Natural killer cell (primary cell): ENCODE measurements at regions not wholly inside any gene's neighbourhood (a gene's known extent, or its start where the extent isn't known, plus 50 kb on each side); places are given as distances from the start of the nearest gene placed in this dataset.

ENCODE experiments used
- ATAC-seq, 3 donors: fragments of 150-1000 bp in 2 of 3; fragments of 200-7000 bp in 1 of 3; cut with Tn5 transposase; 1 replicate in 1 of 3; 2 replicates in 2 of 3; pipeline ENCODE4 v1.10.0; 2021; ENCODE audit warnings: mild to moderate bottlenecking in 2 of 3, moderate library complexity in 2 of 3
- DNase-seq, 2 donors: peaks; one replicate each; pipeline versions ENCODE4 v3.0.0 to v3.0.0-alpha.2; 2013 to 2021; ENCODE audit warnings: mixed read lengths in 1 of 2
- H3K27ac ChIP-seq: one replicate; pipeline ENCODE4 v1.5.1; 2013; ENCODE audit warnings: mild to moderate bottlenecking, low read length
- H3K27me3 ChIP-seq: one replicate; pipeline ENCODE4 v1.6.1; 2013; ENCODE audit warnings: low read length; ENCODE audit not compliant: control insufficient read depth, insufficient read depth
- H3K36me3 ChIP-seq: one replicate; pipeline ENCODE4 v1.6.1; 2013; ENCODE audit warnings: low read length; ENCODE audit not compliant: control insufficient read depth, insufficient read depth
- H3K4me1 ChIP-seq: one replicate; pipeline ENCODE4 v1.6.1; 2013; ENCODE audit warnings: low read length; ENCODE audit not compliant: control insufficient read depth, insufficient read depth
- H3K4me3 ChIP-seq: one replicate; pipeline ENCODE4 v1.5.1; 2013; ENCODE audit warnings: low read length
- H3K9me3 ChIP-seq: one replicate; pipeline ENCODE4 v1.6.1; 2013; ENCODE audit warnings: low read length; ENCODE audit not compliant: control insufficient read depth, insufficient read depth
- H3K27ac Mint-ChIP-seq, 2 donors: one replicate each; pipeline ENCODE4 v1.8.0; 2022; ENCODE audit warnings: mild to moderate bottlenecking in 2 of 2, mixed read lengths in 2 of 2, moderate library complexity in 1 of 2
- H3K27me3 Mint-ChIP-seq, 2 donors: one replicate each; pipeline ENCODE4 v1.8.0; 2022; ENCODE audit warnings: low read depth in 2 of 2, mixed read lengths in 2 of 2
- H3K36me3 Mint-ChIP-seq: one replicate; pipeline ENCODE4 v1.8.0; 2022; ENCODE audit warnings: mixed read lengths
- H3K4me1 Mint-ChIP-seq, 2 donors: one replicate each; pipeline ENCODE4 v1.8.0; 2022; ENCODE audit warnings: mixed read lengths in 2 of 2
- H3K4me3 Mint-ChIP-seq: one replicate; pipeline ENCODE4 v1.8.0; 2022; ENCODE audit warnings: mild to moderate bottlenecking, moderate library complexity, mixed read lengths
- H3K9me3 Mint-ChIP-seq, 2 donors: one replicate each; pipeline ENCODE4 v1.8.0; 2022; ENCODE audit warnings: mixed read lengths in 2 of 2
- CTCF ChIP-seq: fragments of 200-600 bp; IDR thresholded peaks from one replicate; pipeline ENCODE4 v1.8.0; 2022; ENCODE audit warnings: antibody characterized with exemption
- WGBS: methylation state at CpG from one replicate; pipeline ENCODE4 v1.1.7; 2013; ENCODE audit warnings: missing lambda C conversion rate; ENCODE audit not compliant: insufficient coverage; 5-methylcytosine and 5-hydroxymethylcytosine counted together
- intact Hi-C: fragments of 100-400 bp; cut with micrococcal nuclease; formaldehyde crosslinking; loops from one replicate; pipeline ENCODE4 v1.14.2; 2022

GRCh38 chr10:55476129-55476528 lies 675.1 kb upstream of the PCDH15 start:
- ATAC-seq (no peak), DNase-seq (no peak)
- Histone ChIP-seq H3K27me3 (no peaks in the 10 kb centered on the region), H3K36me3 (no peaks in the 10 kb centered on the region), H3K27ac (no peak overlapping the region), H3K4me3 (no peak overlapping the region), H3K4me1 (no peaks in the 10 kb centered on the region), H3K9me3 (no peaks in the 10 kb centered on the region)
- Mint-ChIP-seq H3K4me3 (no peak overlapping the region), H3K27me3 (no peaks in the 10 kb centered on the region), H3K27ac (no peak overlapping the region), H3K4me1 (no peaks in the 10 kb centered on the region), H3K9me3 (peaks cover 7 to 19% of the 10 kb centered on the region in 2 donors), H3K36me3 (peaks cover 2% of the 10 kb centered on the region)
- WGBS: no CpG with 5 or more reads among the region's 1 CpG
- intact Hi-C loops: no loop called here
- TF ChIP-seq CTCF: no peak

- no peak for TF ChIP-seq CTCF
- Histone ChIP-seq H3K27me3 (no peaks in the 10 kb centered on the region), H3K4me3 (no peak overlapping the region), H3K4me1 (no peaks in the 10 kb centered on the region), H3K27ac (no peak overlapping the region), H3K36me3 (no peaks in the 10 kb centered on the region), H3K9me3 (no peaks in the 10 kb centered on the region)
- Mint-ChIP-seq H3K27me3 (no peaks in the 10 kb centered on the region), H3K4me3 (no peak overlapping the region), H3K9me3 (peaks cover 10 to 19% of the 10 kb centered on the region in 2 donors), H3K27ac (no peak overlapping the region), H3K36me3 (no peaks in the 10 kb centered on the region), H3K4me1 (no peaks in the 10 kb centered on the region)
- no peak for DNase-seq
- ATAC-seq: no peak
- intact Hi-C loops: no loop called here
These were observed 673.2 kb upstream of the PCDH15 start for GRCh38 chr10:55474258-55474657.

- intact Hi-C loops: no loop called here
- no peak overlapping the region for H3K27ac ChIP-seq
- DNase-seq (no peak), ATAC-seq (no peak)
- WGBS: no CpG with 5 or more reads among the region's 1 CpG
- no peaks in the 10 kb centered on the region for H3K36me3 ChIP-seq
- no peak overlapping the region for H3K4me3 ChIP-seq
- no peak overlapping the region for H3K4me3 Mint-ChIP-seq
- H3K9me3 ChIP-seq: no peaks in the 10 kb centered on the region
- no peak overlapping the region for H3K27ac Mint-ChIP-seq
- no peaks in the 10 kb centered on the region for H3K27me3 Mint-ChIP-seq
- no peaks in the 10 kb centered on the region for H3K4me1 Mint-ChIP-seq
- H3K36me3 Mint-ChIP-seq: no peaks in the 10 kb centered on the region
- TF ChIP-seq CTCF: no peak
- no peaks in the 10 kb centered on the region for H3K27me3 ChIP-seq
- no peaks in the 10 kb centered on the region for H3K4me1 ChIP-seq
- H3K9me3 Mint-ChIP-seq: peaks cover 12 to 19% of the 10 kb centered on the region in 2 donors
These were observed 669.8 kb upstream of the PCDH15 start for GRCh38 chr10:55470840-55471239.

GRCh38 chr10:55466806-55467504 lies 665.9 kb upstream of the PCDH15 start:
- Mint-ChIP-seq H3K9me3 (peaks cover 11 to 25% of the 10 kb centered on the region in 2 donors), H3K36me3 (no peaks in the 10 kb centered on the region), H3K27me3 (no peaks in the 10 kb centered on the region), H3K27ac (no peak overlapping the region), H3K4me1 (no peaks in the 10 kb centered on the region), H3K4me3 (no peak overlapping the region)
- no peak for DNase-seq
- H3K4me1 ChIP-seq: no peaks in the 10 kb centered on the region
- intact Hi-C loops: no loop called here
- H3K4me3 ChIP-seq: no peak overlapping the region
- H3K27ac ChIP-seq: no peak overlapping the region
- no peaks in the 10 kb centered on the region for H3K36me3 ChIP-seq
- ATAC-seq: no peak
- no peak for TF ChIP-seq CTCF
- 75% methylated on average over 1 of the region's 2 CpGs for WGBS
- H3K9me3 ChIP-seq: no peaks in the 10 kb centered on the region
- H3K27me3 ChIP-seq: no peaks in the 10 kb centered on the region
